ENCODE measurements at regions not wholly inside any gene's neighbourhood (a gene's known extent, or its start where the extent isn't known, plus 50 kb on each side); places are given as distances from the start of the nearest gene placed in this dataset.

DNA sequence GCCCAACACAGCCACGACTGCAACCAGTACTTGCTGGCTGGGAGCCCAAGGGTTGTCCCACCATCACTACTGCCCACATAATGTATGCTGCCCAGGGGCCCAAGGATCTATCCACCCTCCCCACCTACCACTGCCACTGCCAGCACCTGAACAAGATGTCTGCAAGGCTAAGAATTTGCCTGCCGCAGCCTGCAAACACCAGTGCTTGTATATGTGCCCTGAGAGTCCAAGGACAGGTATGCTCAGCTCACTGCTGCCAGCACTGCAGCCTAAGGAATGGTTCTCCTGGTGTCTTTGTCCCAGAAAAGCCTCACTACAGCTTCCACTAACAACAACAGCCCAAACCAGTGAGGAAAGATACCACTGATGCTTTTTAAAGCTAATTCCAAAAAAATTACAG is 1174.0 kb downstream of the SORCS1 start:
- no peaks in the 10 kb centered on the region for H3K27me3 ChIP-seq
- no peak overlapping the region for H3K4me3 ChIP-seq (ENCODE audit: low read depth, low read length)
- no peaks in the 10 kb centered on the region for H3K4me1 ChIP-seq
- no peaks in the 10 kb centered on the region for H3K36me3 ChIP-seq
- TF ChIP-seq, protein P1, sequence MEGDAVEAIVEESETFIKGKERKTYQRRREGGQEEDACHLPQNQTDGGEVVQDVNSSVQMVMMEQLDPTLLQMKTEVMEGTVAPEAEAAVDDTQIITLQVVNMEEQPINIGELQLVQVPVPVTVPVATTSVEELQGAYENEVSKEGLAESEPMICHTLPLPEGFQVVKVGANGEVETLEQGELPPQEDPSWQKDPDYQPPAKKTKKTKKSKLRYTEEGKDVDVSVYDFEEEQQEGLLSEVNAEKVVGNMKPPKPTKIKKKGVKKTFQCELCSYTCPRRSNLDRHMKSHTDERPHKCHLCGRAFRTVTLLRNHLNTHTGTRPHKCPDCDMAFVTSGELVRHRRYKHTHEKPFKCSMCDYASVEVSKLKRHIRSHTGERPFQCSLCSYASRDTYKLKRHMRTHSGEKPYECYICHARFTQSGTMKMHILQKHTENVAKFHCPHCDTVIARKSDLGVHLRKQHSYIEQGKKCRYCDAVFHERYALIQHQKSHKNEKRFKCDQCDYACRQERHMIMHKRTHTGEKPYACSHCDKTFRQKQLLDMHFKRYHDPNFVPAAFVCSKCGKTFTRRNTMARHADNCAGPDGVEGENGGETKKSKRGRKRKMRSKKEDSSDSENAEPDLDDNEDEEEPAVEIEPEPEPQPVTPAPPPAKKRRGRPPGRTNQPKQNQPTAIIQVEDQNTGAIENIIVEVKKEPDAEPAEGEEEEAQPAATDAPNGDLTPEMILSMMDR (IDR thresholded peaks at IDR 0.05; ENCODE audit: low read depth, low read length): no peak
- no peak for DNase-seq
- H3K9me3 ChIP-seq: no peaks in the 10 kb centered on the region

DNA sequence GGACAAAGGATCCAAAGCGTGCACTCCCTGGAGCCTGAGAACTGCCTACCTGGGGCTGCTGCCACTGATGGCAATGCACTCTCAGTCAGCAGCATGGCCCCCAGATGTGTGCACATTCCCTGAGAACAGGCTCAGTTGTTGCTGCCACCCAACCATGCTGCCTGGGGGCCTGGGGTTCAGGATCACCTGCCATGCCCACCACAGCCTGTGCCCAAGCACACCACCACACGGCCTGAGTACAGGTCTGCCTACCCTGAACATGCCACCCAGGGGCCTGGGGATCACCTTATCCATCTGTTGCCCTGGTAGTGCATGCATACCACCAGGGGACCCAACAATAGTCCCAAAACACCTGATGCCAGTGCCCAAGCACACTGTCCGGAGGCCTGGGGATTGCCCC is 1174.5 kb downstream of the SORCS1 start:
- Histone ChIP-seq H3K27me3 (no peaks in the 10 kb centered on the region), H3K4me1 (no peaks in the 10 kb centered on the region), H3K9me3 (no peaks in the 10 kb centered on the region), H3K36me3 (no peaks in the 10 kb centered on the region), H3K4me3 (ENCODE audit: low read depth, low read length) (no peak overlapping the region)
- DNase-seq: no peak
- TF ChIP-seq, protein P1 (IDR thresholded peaks at IDR 0.05; ENCODE audit: low read depth, low read length): no peak

DNA sequence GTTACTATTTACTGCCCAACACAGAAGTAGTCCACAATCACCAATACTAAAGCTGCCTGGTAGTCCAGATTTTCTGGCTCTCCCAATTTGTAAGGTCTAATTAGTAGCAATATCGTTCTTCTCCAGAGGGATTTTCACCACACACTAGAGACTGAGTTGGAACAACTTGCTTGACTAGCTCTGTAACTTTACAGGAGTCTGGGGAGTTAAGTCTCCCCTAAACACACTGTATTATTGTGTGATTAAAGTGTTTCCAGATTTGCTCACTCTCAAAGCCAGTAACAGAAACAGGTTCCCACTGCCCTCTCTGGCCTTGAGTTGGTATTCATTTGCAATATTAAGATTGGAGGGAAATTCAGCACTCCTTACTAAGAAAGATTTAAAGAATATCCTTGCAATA is 1175.7 kb downstream of the SORCS1 start:
- no peak overlapping the region for H3K4me3 ChIP-seq (ENCODE audit: low read depth, low read length)
- H3K9me3 ChIP-seq: no peaks in the 10 kb centered on the region
- DNase-seq: no peak
- no peaks in the 10 kb centered on the region for H3K4me1 ChIP-seq
- H3K36me3 ChIP-seq: no peaks in the 10 kb centered on the region
- H3K27me3 ChIP-seq: no peaks in the 10 kb centered on the region
- TF ChIP-seq, protein P1 (IDR thresholded peaks at IDR 0.05; ENCODE audit: low read depth, low read length): no peak

DNA sequence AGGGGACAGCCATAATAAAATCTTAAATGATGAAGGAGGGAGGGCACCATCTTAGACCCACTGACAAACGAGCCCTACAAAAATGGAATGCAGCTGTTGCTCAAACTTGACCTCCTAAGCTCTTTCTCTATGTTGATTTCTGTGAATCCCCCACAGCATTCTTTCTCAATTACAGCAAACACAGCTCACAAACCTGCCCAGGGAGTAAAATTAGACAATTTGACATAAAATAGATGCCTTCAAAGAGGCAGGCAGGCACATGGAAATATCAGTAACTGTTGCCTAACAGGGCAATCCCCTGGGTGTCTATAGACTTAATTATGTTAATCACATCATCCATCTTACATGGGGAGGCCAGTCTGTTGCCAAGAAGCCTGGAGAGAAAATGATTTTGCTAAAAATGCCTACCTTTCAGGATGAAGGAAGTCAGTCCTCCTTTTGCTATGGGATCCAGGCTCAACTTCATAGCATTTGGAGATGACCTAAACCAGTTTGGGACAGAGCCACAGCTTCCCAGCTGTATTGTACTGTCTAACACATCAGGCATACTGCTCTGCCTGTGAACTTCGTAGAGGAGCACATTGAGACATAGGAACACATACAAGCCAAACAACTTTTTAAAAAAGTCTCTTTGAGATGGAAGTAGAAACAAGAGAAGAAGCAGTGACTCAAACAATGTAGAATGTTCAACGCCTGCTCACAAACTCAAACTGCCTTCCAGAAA is 1177.4 kb downstream of the SORCS1 start:
- H3K9me3 ChIP-seq: no peaks in the 10 kb centered on the region
- no peak for DNase-seq
- no peaks in the 10 kb centered on the region for H3K4me1 ChIP-seq
- TF ChIP-seq, protein P1 (IDR thresholded peaks at IDR 0.05; ENCODE audit: low read depth, low read length): no peak
- H3K27me3 ChIP-seq: no peaks in the 10 kb centered on the region
- H3K36me3 ChIP-seq: no peaks in the 10 kb centered on the region
- no peak overlapping the region for H3K4me3 ChIP-seq (ENCODE audit: low read depth, low read length)

DNA sequence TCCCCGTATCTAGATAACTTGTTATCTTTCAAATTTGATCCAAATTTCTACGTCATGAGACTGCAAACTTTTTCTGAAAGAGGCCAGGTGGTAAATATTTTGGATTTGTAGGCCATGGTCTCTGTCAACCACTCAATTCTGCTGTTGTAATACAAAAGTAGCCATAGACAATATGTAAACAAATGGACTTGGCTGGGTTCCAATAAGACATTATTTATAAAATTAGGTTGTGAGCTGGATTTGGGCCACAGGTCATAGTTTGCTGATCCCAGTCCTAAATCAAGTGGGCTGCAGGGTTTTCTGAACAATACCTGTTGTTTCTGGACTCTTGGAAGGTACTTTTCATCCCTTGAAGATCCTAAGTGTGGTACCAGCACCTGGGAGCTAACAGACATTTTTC is 1178.0 kb downstream of the SORCS1 start:
- H3K27me3 ChIP-seq: no peaks in the 10 kb centered on the region
- TF ChIP-seq, protein P1 (IDR thresholded peaks at IDR 0.05; ENCODE audit: low read depth, low read length): no peak
- no peak overlapping the region for H3K4me3 ChIP-seq (ENCODE audit: low read depth, low read length)
- H3K4me1 ChIP-seq: no peaks in the 10 kb centered on the region
- H3K9me3 ChIP-seq: no peaks in the 10 kb centered on the region
- no peak for DNase-seq
- no peaks in the 10 kb centered on the region for H3K36me3 ChIP-seq

DNA sequence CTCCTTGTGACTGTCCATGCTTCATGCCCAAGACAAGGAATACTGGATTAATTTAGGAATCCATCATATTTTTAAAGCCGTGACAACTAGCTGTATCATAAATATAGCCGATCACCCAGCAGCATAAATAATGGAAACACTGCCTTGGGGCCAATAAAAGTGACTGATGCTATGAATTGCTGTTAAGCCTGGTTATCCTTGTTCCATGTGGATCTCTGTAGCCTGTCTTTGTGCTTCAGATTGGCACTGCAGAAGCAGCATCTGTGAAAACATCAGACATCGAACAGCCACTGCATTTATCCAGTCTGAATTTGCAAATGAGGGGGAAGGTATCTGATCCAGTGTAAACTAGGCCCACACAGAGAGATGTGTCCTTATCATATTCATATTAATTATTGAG is 1181.8 kb downstream of the SORCS1 start:
- Histone ChIP-seq H3K4me1 (no peaks in the 10 kb centered on the region), H3K9me3 (no peaks in the 10 kb centered on the region), H3K36me3 (no peaks in the 10 kb centered on the region), H3K27me3 (no peaks in the 10 kb centered on the region), H3K4me3 (ENCODE audit: low read depth, low read length) (no peak overlapping the region)
- TF ChIP-seq, protein P1 (IDR thresholded peaks at IDR 0.05; ENCODE audit: low read depth, low read length): no peak
- DNase-seq: no peak

All from BE2C (cell line).